ENCODE measurements at regions not wholly inside any gene's neighbourhood (a gene's known extent, or its start where the extent isn't known, plus 50 kb on each side); places are given as distances from the start of the nearest gene placed in this dataset.
"Not testable (repeated sequence)": the region's sequence is repeated elsewhere in the genome, so short reads cannot be mapped to it uniquely, and the experiment has no call there.

GRCh38 chrX:39689376-39690104, 408.2 kb downstream of the BCOR start:
- peak in 10 of 42 donors; percentile 8 to 55 (median 28) for DNase-seq
- intact Hi-C loops (cut with DNase I), result no loop called here

GRCh38 chrX:39690541-39691415, 407.0 kb downstream of the BCOR start:
- no peak for DNase-seq
- intact Hi-C loops (cut with DNase I), result no loop called here

GRCh38 chrX:39691724-39692123, 406.0 kb downstream of the BCOR start:
- intact Hi-C loops (cut with DNase I), result no loop called here
- no peak for DNase-seq

DNA sequence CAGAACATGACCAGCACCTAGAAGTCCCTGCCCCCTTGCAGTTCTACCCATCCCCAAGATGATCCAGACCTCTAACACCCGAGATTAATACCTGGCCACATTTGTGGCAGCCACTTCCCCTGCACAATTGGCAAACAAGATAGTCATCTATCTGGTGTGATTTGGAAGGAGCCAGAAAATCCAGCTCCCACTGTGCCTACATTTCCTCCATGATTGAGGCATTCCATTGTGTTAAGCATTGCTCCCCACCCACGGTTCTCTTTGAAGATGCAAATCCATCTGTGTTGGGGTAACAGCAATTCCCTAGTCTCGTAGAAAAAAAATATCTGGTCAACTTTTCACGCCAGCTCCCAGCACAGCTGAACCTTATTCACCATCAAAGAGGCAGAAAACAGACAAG, 405.0 kb downstream of the BCOR start:
- intact Hi-C loops (cut with DNase I), result no loop called here
- no peak for DNase-seq

GRCh38 chrX:39693298-39693697, 404.5 kb downstream of the BCOR start:
- intact Hi-C loops (cut with DNase I), result no loop called here
- no peak for DNase-seq

DNA sequence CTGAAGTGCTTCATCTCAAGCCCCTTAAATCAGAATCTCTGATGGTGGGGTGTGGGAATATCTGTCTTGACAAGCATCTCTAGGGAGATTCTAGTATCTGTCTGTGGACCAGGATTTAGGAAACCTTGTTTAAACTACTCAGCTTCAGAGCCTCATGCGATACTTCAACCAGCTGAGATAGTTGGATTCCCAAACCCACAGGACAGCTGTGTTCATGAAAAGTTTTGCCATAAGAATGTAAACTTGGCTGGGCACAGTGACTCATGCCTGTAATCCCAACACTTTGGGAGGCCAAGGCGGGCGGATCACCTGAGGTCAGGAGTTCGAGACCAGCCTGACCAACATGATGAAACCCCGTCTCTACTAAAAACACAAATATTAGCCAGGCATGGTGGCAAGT, 395.1 kb downstream of the BCOR start:
- intact Hi-C loops (cut with DNase I); DNase-seq: not testable (repeated sequence)

- intact Hi-C loops (cut with DNase I), result no loop called here
- DNase-seq, result no peak
These were observed 394.5 kb downstream of the BCOR start for GRCh38 chrX:39703307-39703706.

DNA sequence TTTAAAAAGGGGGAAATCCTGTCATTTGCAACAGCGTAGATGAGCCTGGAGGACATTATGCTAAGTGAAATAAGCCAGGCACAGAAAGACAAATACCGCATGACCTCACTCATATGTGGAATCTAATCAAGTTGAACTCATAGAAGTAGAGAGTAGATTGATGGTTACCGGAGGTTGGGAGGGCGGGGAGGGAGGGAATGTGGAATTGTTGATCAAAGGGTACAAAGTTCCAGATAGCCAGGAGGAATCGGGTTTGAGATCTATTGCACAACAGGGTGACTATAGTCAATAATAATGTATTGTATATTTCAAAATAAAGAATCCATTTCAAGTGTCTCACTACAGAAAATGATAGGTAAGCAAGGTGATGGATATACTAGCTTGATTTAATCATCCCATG, 393.2 kb downstream of the BCOR start:
- no peak for DNase-seq
- intact Hi-C loops (cut with DNase I), result no loop called here

DNA sequence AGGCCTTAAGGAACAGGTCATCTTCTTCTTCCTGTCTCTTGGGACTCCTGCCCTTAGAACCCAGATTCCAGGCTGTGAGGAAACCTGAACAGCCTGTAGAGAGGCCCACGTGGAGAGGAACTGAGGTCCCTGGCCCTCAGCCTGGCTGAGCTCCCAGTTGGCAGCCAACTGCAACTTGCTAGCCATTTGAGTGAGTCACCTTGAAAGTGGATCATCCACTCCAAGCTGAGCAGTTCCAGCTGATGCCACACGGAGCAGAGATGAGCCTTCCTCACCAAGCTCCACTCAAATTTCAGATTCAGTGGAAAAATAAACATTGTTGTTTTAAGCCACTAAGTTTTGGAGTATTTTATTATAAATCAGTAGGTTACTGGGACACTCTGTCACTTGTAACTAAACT, 392.5 kb downstream of the BCOR start:
- intact Hi-C loops (cut with DNase I), result no loop called here
- DNase-seq, result peak in 11 of 42 donors; percentile 11 to 66 (median 28)

DNA sequence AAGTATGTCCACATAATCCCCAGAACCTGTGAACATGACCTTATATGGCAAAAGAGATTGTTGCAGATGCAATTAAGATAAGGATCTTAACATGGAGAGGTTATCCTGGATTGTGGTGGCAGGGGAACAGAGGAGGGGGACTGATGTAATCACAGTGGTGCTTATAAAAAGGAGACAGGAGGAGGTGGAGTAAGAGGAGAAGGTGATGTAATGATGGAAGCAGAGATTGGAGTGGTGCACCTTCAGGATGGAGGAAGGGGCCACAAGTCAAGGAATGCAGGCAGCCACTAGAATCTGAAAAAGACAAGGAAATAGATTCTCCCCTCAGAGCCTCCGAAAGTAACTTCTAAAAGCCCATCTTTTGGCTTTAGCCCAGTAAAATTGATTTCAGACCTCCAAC, 388.4 kb downstream of the BCOR start:
- intact Hi-C loops (cut with DNase I), result no loop called here

GRCh38 chrX:39709812-39710211, 387.9 kb downstream of the BCOR start:
- intact Hi-C loops (cut with DNase I), result no loop called here
- DNase-seq, result no peak

More for the DNA sequence above, 388.4 kb downstream of the BCOR start:
- DNase-seq, result no peak

DNA sequence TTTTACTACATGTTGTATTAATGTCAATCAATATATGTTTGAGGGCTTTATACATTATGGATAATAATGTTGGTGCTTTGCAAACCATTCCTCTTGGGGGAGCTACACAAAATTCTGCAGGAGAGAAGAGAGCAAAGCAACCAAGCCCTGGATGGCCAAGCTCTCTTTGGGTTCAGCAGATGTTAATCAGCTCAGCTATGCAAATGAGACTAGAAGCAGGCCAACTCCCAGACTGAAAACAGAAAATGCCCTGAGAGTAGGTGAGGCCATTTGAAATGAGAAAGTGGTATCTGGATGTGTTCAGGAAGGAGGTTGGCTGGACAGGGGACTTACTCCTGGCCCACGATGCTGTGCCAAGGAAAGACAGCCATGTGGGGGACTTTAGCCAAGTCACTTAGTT, 387.0 kb downstream of the BCOR start:
- DNase-seq, result no peak
- intact Hi-C loops (cut with DNase I), result no loop called here

GRCh38 chrX:39714471-39714870, 383.3 kb downstream of the BCOR start:
- DNase-seq, result no peak
- intact Hi-C loops (cut with DNase I), result no loop called here

GRCh38 chrX:39716401-39716800, 381.4 kb downstream of the BCOR start:
- intact Hi-C loops (cut with DNase I), result no loop called here
- DNase-seq, result peak in 1 of 42 donors; percentile 38

GRCh38 chrX:39716802-39717540, 380.8 kb downstream of the BCOR start:
- no peak for DNase-seq
- intact Hi-C loops (cut with DNase I), result no loop called here

DNA sequence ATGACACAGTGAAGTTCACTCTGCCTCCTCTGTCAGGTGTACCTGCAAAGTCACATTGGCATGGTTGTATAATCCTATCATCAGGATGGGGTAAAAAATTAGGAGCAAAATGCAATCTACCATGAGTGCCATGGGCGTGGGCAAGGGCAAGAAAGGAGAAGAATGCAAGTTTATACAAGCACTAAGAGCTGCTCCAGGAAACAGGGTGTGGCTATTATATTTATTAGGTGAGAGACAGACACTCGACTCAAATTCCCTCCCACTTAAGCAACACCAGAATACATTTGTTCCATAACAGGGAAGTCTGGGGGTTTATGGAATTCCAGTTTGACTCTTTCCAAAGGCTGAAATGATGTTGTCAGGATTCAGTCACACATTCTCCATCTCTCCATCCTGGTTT, 378.8 kb downstream of the BCOR start:
- DNase-seq, result no peak
- intact Hi-C loops (cut with DNase I), result no loop called here

- intact Hi-C loops (cut with DNase I), result no loop called here
- DNase-seq, result no peak
These were observed 376.8 kb downstream of the BCOR start for GRCh38 chrX:39720945-39721344.

DNA sequence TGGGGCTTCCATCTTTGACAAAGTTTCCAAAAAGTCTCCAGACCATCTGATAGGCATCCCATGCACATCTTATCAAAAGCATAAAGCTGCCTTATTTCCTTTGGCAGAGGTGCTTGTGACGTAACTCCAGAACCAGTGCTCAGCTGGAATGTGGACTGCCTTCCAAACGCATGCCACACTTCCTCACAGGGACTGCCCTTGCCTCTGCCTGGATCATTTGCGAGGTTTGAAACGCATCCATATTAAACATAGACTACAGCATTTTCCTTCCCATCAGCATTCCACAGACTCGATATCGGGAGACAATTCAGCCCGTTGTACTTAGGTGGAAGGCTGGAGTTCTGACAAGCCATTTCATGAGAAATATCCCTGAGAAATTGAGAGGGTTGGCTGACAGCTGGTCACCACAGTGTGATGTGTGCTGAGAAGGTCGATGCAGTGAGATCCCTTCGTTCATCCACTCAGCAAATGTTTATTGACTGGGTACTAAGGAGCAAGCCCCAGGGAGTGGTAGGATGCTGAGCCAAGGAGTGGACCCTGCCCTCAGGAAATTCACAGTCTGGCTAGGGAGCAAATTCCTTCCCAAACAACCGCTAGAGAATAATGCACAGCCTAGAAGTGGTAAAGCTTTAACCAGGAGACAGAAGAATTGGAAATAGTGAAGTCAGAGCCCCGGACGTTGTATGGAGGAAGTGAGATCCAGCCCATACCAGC, 376.0 kb downstream of the BCOR start:
- DNase-seq, result no peak
- intact Hi-C loops (cut with DNase I), result no loop called here

GRCh38 chrX:39724544-39724943, 373.2 kb downstream of the BCOR start:
- DNase-seq, result no peak
- intact Hi-C loops (cut with DNase I), result no loop called here

Measured in head of caudate nucleus (tissue), 42 donors.